Duodenal mucosa (tissue), 2 donors: ENCODE measurements at regions not wholly inside any gene's neighbourhood (a gene's known extent, or its start where the extent isn't known, plus 50 kb on each side); places are given as distances from the start of the nearest gene placed in this dataset.
"Not testable (repeated sequence)": the region's sequence is repeated elsewhere in the genome, so short reads cannot be mapped to it uniquely, and the experiment has no call there.

ENCODE experiments used
- H3K27ac ChIP-seq: one replicate; pipeline ENCODE4 v1.7.0; 2013; ENCODE audit warnings: low read depth, low read length
- H3K27me3 ChIP-seq, 2 donors: one replicate each; pipeline ENCODE4 v1.7.0; 2013; ENCODE audit warnings: low read length in 2 of 2, control low read depth in 1 of 2; ENCODE audit not compliant: insufficient read depth in 2 of 2, control insufficient read depth in 1 of 2
- H3K36me3 ChIP-seq, 2 donors: one replicate each; pipeline ENCODE4 v1.7.0; 2013; ENCODE audit warnings: low read length in 2 of 2, control low read depth in 1 of 2; ENCODE audit not compliant: insufficient read depth in 2 of 2, control insufficient read depth in 1 of 2
- H3K4me1 ChIP-seq, 2 donors: one replicate each; pipeline ENCODE4 v1.7.0; 2013; ENCODE audit warnings: low read length in 2 of 2, control low read depth in 1 of 2; ENCODE audit not compliant: insufficient read depth in 2 of 2, control insufficient read depth in 1 of 2
- H3K4me3 ChIP-seq, 2 donors: one replicate each; pipeline ENCODE4 v1.7.0; 2013; ENCODE audit warnings: low read length in 2 of 2, low read depth in 1 of 2
- H3K9ac ChIP-seq, 2 donors: one replicate each; pipeline ENCODE4 v1.7.0; 2013; ENCODE audit warnings: low read length in 2 of 2, low read depth in 1 of 2
- H3K9me3 ChIP-seq, 2 donors: one replicate each; pipeline ENCODE4 v1.7.0; 2013; ENCODE audit warnings: low read length in 2 of 2, control low read depth in 1 of 2; ENCODE audit not compliant: control insufficient read depth in 1 of 2

DNA sequence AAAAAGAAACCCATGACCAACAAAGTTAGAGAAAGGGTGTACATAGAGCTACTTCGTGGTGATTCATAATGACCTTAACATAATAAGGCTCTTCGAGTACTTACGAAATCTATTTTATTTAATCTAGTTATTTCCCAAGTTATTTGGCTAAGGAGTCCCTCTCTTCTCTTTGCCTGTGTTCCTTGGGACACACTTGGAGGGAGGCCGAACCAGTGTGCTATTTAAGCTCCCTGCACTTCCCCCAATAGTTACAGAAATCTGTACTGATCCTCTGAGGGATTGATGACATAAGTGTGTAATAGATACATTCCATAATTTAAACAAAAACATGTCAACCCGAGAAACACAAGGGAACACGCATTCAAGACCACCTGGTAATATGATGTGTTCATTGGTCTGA, 351.1 kb downstream of the GATA3 start:
- no peaks in the 10 kb centered on the region for H3K36me3 ChIP-seq

DNA sequence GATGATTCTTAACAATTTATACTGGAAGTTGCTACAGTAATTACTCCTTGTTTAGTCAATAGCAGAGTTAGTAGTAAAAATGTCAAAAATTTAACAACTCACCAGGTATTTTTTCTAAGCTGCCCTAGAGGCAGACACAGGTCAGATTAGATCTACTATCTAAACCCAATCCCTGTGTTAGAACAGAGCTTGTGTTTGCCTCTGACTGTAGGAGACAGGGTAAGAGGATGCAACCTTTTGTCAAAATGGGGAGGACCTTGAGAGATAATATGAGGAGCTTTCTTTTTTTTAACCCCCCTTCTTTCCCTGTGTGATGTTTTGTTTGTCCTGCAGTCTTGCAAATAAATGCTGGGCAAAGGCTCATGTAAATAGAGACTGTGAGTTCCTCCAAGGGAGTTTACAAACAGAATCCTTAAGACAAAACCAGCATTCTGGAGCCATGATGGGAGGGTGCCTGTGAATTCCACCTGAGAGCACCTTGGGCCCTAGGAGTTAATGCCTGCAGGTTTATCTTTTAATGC, 353.1 kb downstream of the GATA3 start:
- H3K27ac ChIP-seq: no peak overlapping the region
- no peaks in the 10 kb centered on the region for H3K27me3 ChIP-seq
- no peak overlapping the region for H3K4me3 ChIP-seq
- H3K9me3 ChIP-seq: no peaks in the 10 kb centered on the region
- H3K9ac ChIP-seq: no peak overlapping the region
- no peaks in the 10 kb centered on the region for H3K4me1 ChIP-seq
- H3K36me3 ChIP-seq: no peaks in the 10 kb centered on the region

More for the DNA sequence above, 351.1 kb downstream of the GATA3 start:
- Histone ChIP-seq H3K27ac (no peak overlapping the region), H3K9ac (no peak overlapping the region), H3K9me3 (no peaks in the 10 kb centered on the region), H3K4me1 (no peaks in the 10 kb centered on the region), H3K4me3 (no peak overlapping the region), H3K27me3 (no peaks in the 10 kb centered on the region)

- Histone ChIP-seq H3K9ac (no peak overlapping the region), H3K4me1 (no peaks in the 10 kb centered on the region), H3K4me3 (no peak overlapping the region), H3K9me3 (no peaks in the 10 kb centered on the region), H3K27ac (no peak overlapping the region), H3K27me3 (no peaks in the 10 kb centered on the region), H3K36me3 (no peaks in the 10 kb centered on the region)
Observed at GRCh38 chr10:8410506-8410905, 356.0 kb downstream of the GATA3 start.

GRCh38 chr10:8412541-8412940, 358.1 kb downstream of the GATA3 start:
- Histone ChIP-seq H3K9me3 (no peaks in the 10 kb centered on the region), H3K4me1 (no peaks in the 10 kb centered on the region), H3K4me3 (no peak overlapping the region), H3K27me3 (no peaks in the 10 kb centered on the region), H3K36me3 (no peaks in the 10 kb centered on the region), H3K9ac (no peak overlapping the region), H3K27ac (no peak overlapping the region)

DNA sequence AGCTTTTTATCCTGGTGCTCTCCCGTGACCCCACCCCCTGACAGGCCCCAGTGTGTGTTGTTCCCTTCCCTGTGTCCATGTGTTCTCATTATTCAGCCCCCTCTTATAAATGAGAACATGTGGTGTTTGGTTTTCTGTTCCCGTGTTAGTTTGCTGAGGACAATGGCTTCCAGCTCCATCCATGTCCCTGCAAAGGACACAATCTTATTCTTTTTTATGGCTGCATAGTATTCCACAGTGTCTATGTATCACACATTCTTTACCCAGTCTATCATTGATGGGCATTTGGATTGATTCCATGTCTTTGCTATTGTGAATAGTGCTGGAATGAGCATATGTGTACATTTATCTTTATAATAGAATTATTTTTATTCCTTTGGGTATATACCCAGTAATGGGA, 360.5 kb downstream of the GATA3 start:
- not testable (repeated sequence) for H3K9ac ChIP-seq, H3K27ac ChIP-seq, H3K9me3 ChIP-seq, H3K4me1 ChIP-seq, H3K36me3 ChIP-seq, H3K4me3 ChIP-seq, H3K27me3 ChIP-seq

DNA sequence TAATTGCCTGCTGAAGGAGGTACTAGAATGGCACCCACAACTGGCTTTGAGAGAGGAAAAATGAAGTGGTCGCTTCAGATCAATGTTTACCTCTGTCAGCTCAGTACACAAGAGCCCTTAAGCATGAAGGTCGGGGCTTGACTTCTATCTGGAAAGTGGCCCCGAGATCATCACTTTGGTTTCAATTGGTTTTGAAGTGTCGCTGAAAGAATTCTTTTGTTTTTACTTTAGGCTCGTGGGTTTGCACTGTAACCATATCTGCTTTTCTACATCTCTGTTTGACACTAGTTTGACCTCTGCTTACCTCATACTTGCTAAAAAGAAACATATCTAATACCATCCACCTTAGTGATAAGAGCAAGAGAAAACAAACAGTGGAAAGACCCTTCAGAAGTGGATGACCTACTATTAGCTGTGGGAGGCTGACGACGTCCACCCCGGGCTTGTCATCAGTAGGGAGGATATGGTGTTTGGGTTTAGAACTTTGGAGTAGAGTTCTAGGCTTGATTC, 361.8 kb downstream of the GATA3 start:
- Histone ChIP-seq H3K4me3 (no peak overlapping the region), H3K4me1 (no peaks in the 10 kb centered on the region), H3K9me3 (no peaks in the 10 kb centered on the region), H3K9ac (peak overlapping the region in 1 of 2 donors; percentile 32), H3K36me3 (no peaks in the 10 kb centered on the region), H3K27ac (no peak overlapping the region), H3K27me3 (no peaks in the 10 kb centered on the region)

DNA sequence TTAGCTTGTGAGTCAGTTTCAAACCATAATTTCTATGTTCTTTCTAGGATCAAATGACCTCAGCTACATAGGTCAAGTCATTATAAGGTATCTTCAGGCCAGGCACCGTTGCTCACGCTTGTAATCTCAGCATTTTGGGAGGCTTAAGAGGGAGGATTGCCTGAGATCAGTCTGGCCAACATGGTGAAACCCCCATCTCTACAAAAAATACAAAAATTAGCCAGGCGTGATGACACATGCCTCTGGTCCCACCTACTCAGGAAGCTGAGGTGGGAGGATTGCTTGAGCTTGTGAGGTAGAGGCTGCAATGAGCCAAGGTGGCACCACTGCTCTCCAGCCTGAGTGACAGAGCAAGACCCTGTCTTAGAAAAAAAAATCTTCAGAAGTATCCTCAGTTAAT, 362.3 kb downstream of the GATA3 start:
- H3K27me3 ChIP-seq: no peaks in the 10 kb centered on the region
- H3K36me3 ChIP-seq: no peaks in the 10 kb centered on the region
- H3K27ac ChIP-seq: no peak overlapping the region
- no peak overlapping the region for H3K4me3 ChIP-seq
- no peaks in the 10 kb centered on the region for H3K9me3 ChIP-seq
- no peak overlapping the region for H3K9ac ChIP-seq
- H3K4me1 ChIP-seq: no peaks in the 10 kb centered on the region

GRCh38 chr10:8417631-8418030, 363.1 kb downstream of the GATA3 start:
- no peak overlapping the region for H3K27ac ChIP-seq
- H3K4me3 ChIP-seq: no peak overlapping the region
- no peaks in the 10 kb centered on the region for H3K27me3 ChIP-seq
- no peak overlapping the region for H3K9ac ChIP-seq
- no peaks in the 10 kb centered on the region for H3K9me3 ChIP-seq
- H3K4me1 ChIP-seq: no peaks in the 10 kb centered on the region
- H3K36me3 ChIP-seq: no peaks in the 10 kb centered on the region

- Histone ChIP-seq H3K27ac (no peak overlapping the region), H3K36me3 (no peaks in the 10 kb centered on the region), H3K4me1 (no peaks in the 10 kb centered on the region), H3K9me3 (no peaks in the 10 kb centered on the region), H3K27me3 (no peaks in the 10 kb centered on the region), H3K4me3 (no peak overlapping the region), H3K9ac (no peak overlapping the region)
Observed at GRCh38 chr10:8418631-8419030, 364.1 kb downstream of the GATA3 start.

- Histone ChIP-seq H3K4me3 (no peak overlapping the region), H3K27me3 (no peaks in the 10 kb centered on the region), H3K4me1 (no peaks in the 10 kb centered on the region), H3K36me3 (no peaks in the 10 kb centered on the region), H3K27ac (no peak overlapping the region), H3K9me3 (no peaks in the 10 kb centered on the region), H3K9ac (no peak overlapping the region)
Observed at GRCh38 chr10:8420182-8420581, 365.7 kb downstream of the GATA3 start.
